ENCODE measurements at regions not wholly inside any gene's neighbourhood (a gene's known extent, or its start where the extent isn't known, plus 50 kb on each side); places are given as distances from the start of the nearest gene placed in this dataset.

GRCh38 chr5:174177976-174178605 lies 132.6 kb downstream of the NSG2 start:
- Histone ChIP-seq H3K27ac (no peak overlapping the region), H3K27me3 (no peaks in the 10 kb centered on the region), H3K9me3 (no peaks in the 10 kb centered on the region), H3K4me3 (no peak overlapping the region), H3K4me1 (no peaks in the 10 kb centered on the region), H3K36me3 (no peaks in the 10 kb centered on the region)
- no peak for TF ChIP-seq CTCF (IDR thresholded peaks at IDR 0.05)
- intact Hi-C loops (cut with DNase I) = no loop called here
- ATAC-seq = no peak
- no peak for DNase-seq

- no peaks in the 10 kb centered on the region for H3K27me3 ChIP-seq
- intact Hi-C loops (cut with DNase I) = no loop called here
- TF ChIP-seq CTCF (IDR thresholded peaks at IDR 0.05) = no peak
Measured at GRCh38 chr5:174180639-174181038, 135.1 kb downstream of the NSG2 start.

GRCh38 chr5:174182111-174182510 lies 136.6 kb downstream of the NSG2 start:
- no peaks in the 10 kb centered on the region for H3K36me3 ChIP-seq
- no peaks in the 10 kb centered on the region for H3K9me3 ChIP-seq
- TF ChIP-seq CTCF (IDR thresholded peaks at IDR 0.05) = no peak
- no peaks in the 10 kb centered on the region for H3K27me3 ChIP-seq
- H3K27ac ChIP-seq = no peak overlapping the region
- DNase-seq = no peak
- H3K4me1 ChIP-seq = no peaks in the 10 kb centered on the region
- H3K4me3 ChIP-seq = no peak overlapping the region
- no peak for ATAC-seq
- intact Hi-C loops (cut with DNase I) = no loop called here

More at GRCh38 chr5:174180639-174181038, 135.1 kb downstream of the NSG2 start:
- Histone ChIP-seq H3K9me3 (no peaks in the 10 kb centered on the region), H3K4me1 (no peaks in the 10 kb centered on the region), H3K36me3 (no peaks in the 10 kb centered on the region), H3K4me3 (no peak overlapping the region), H3K27ac (no peak overlapping the region)
- DNase-seq (no peak), ATAC-seq (no peak)

DNA sequence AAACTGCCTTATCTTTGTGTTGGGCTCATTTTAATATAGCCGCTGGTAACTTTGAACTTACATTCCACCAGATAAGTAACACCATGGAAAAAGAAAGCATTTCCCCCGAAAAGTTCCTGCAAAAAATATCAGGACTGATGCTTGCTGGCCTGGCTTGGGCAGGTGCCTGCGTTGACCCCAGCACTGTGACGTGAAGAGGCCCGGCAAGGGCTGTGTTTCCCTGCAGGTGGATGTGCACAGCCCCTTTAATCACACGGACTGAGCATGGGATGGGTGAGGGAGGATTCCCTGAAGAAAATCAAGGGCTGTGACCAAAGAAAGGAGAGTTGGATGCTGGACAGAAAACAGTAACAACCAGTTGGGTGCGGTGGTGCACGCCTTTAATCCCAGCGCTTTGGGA lies 138.2 kb downstream of the NSG2 start:
- Histone ChIP-seq H3K27ac (no peak overlapping the region), H3K36me3 (no peaks in the 10 kb centered on the region), H3K9me3 (no peaks in the 10 kb centered on the region), H3K4me1 (no peaks in the 10 kb centered on the region), H3K4me3 (no peak overlapping the region), H3K27me3 (no peaks in the 10 kb centered on the region)
- ATAC-seq (no peak), DNase-seq (no peak)
- intact Hi-C loops (cut with DNase I) = no loop called here
- TF ChIP-seq CTCF (IDR thresholded peaks at IDR 0.05) = no peak

DNA sequence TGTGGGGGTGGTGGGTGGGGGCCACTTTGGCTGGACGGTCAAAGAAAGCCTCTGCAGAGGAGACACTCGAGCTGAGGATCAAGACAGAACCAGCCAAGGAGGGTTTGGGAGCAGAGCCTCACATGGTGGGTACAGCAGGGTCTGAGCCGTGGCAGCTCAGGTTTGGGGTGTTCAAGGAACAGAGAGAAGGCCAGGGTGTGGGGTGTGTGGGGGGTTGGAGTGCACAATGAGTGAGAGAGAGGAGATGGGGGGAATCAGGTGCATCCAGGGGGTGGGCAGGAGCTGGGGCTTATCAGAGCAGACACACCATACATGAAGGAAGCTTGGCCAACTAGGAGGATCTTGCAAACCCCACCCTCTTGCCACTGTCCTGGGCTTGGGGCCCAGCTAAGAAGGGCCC lies 140.0 kb downstream of the NSG2 start:
- no peaks in the 10 kb centered on the region for H3K9me3 ChIP-seq
- ATAC-seq = no peak

More for the DNA sequence above, 140.0 kb downstream of the NSG2 start:
- intact Hi-C loops (cut with DNase I) = no loop called here
- TF ChIP-seq CTCF (IDR thresholded peaks at IDR 0.05) = no peak
- Histone ChIP-seq H3K4me3 (no peak overlapping the region), H3K4me1 (no peaks in the 10 kb centered on the region), H3K27me3 (no peaks in the 10 kb centered on the region), H3K36me3 (no peaks in the 10 kb centered on the region), H3K27ac (no peak overlapping the region)
- no peak for DNase-seq

All from upper lobe of right lung (tissue), 1 donor.